ENCODE measurements at regions not wholly inside any gene's neighbourhood (a gene's known extent, or its start where the extent isn't known, plus 50 kb on each side); places are given as distances from the start of the nearest gene placed in this dataset.

DNA sequence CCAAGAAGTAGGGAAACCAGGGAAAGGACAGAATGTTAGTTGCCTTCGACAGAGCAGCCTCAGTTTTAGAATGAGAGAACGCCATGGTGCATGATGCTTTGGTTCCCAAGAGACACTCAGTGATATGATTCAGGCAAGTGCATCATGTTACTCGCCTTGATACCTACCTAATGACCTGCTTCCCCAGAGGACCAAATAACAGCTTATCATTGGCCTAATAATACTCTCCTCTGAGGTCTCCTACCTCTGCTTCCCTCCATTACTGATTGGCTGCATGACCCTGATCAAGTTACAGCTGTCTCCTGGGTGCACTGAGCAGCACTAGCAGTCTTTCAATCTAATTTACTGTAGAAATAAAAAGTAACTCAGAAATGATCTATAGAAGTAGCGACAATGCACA, 979.7 kb upstream of the FAT3 start:
- WGBS, 2 donors, result 79 to 81% methylated on average over 4 of the region's 4 CpGs
- Histone ChIP-seq H3K4me1 (ENCODE audit: control insufficient read depth in 2 of 2, insufficient read depth in 2 of 2, low read length in 1 of 2) (no peaks in the 10 kb centered on the region), H3K27ac (ENCODE audit: low read depth in 2 of 2, low read length in 1 of 2) (no peak overlapping the region), H3K36me3 (ENCODE audit: control insufficient read depth in 2 of 2, insufficient read depth in 2 of 2, low read length in 1 of 2) (no peaks in the 10 kb centered on the region), H3K9me3 (ENCODE audit: control insufficient read depth in 2 of 2, insufficient read depth in 1 of 2, low read depth in 1 of 2, low read length in 1 of 2) (no peaks in the 10 kb centered on the region), H3K27me3 (ENCODE audit: control insufficient read depth in 1 of 2, insufficient read depth in 2 of 2, low read length in 2 of 2) (no peaks in the 10 kb centered on the region), H3K4me3 (ENCODE audit: low read depth in 1 of 2, low read length in 2 of 2) (no peak overlapping the region)

GRCh38 chr11:91243630-91244029, 981.0 kb upstream of the FAT3 start:
- Histone ChIP-seq H3K4me3 (ENCODE audit: low read depth in 1 of 2, low read length in 2 of 2) (no peak overlapping the region), H3K27me3 (ENCODE audit: control insufficient read depth in 1 of 2, insufficient read depth in 2 of 2, low read length in 2 of 2) (no peaks in the 10 kb centered on the region), H3K27ac (ENCODE audit: low read depth in 2 of 2, low read length in 1 of 2) (no peak overlapping the region), H3K4me1 (ENCODE audit: control insufficient read depth in 2 of 2, insufficient read depth in 2 of 2, low read length in 1 of 2) (no peaks in the 10 kb centered on the region), H3K9me3 (ENCODE audit: control insufficient read depth in 2 of 2, insufficient read depth in 1 of 2, low read depth in 1 of 2, low read length in 1 of 2) (no peaks in the 10 kb centered on the region), H3K36me3 (ENCODE audit: control insufficient read depth in 2 of 2, insufficient read depth in 2 of 2, low read length in 1 of 2) (no peaks in the 10 kb centered on the region)
- WGBS, 2 donors, result 74 to 83% methylated on average over 2 of the region's 2 CpGs

GRCh38 chr11:91243051-91243450, 981.6 kb upstream of the FAT3 start:
- no peak overlapping the region for H3K27ac ChIP-seq (ENCODE audit: low read depth in 2 of 2, low read length in 1 of 2)
- no peaks in the 10 kb centered on the region for H3K4me1 ChIP-seq (ENCODE audit: control insufficient read depth in 2 of 2, insufficient read depth in 2 of 2, low read length in 1 of 2)
- 57 to 63% methylated on average over 3 of the region's 3 CpGs for WGBS, 2 donors
- H3K4me3 ChIP-seq (ENCODE audit: low read depth in 1 of 2, low read length in 2 of 2), result no peak overlapping the region
- no peaks in the 10 kb centered on the region for H3K36me3 ChIP-seq (ENCODE audit: control insufficient read depth in 2 of 2, insufficient read depth in 2 of 2, low read length in 1 of 2)
- no peaks in the 10 kb centered on the region for H3K9me3 ChIP-seq (ENCODE audit: control insufficient read depth in 2 of 2, insufficient read depth in 1 of 2, low read depth in 1 of 2, low read length in 1 of 2)
- no peaks in the 10 kb centered on the region for H3K27me3 ChIP-seq (ENCODE audit: control insufficient read depth in 1 of 2, insufficient read depth in 2 of 2, low read length in 2 of 2)

DNA sequence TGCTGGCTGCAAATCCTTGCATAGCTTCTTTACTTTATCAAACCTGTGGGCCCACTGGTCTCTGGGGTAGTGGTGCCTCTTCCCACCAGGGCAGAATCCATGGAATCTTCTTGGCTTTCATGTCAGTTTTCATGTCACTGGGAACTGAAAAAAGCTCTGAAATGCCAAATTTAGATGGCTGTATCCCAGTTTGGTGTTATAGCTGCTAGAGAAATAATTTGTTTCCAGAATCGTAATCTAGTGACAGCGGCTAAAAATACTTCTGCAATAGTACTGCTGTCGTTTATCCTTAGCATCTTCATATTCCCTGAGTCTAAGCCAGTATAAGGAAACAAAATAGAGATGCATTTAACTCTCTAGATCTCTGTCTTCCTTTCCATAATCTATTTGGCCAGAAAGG, 983.4 kb upstream of the FAT3 start:
- Histone ChIP-seq H3K27me3 (ENCODE audit: control insufficient read depth in 1 of 2, insufficient read depth in 2 of 2, low read length in 2 of 2) (no peaks in the 10 kb centered on the region), H3K27ac (ENCODE audit: low read depth in 2 of 2, low read length in 1 of 2) (no peak overlapping the region), H3K36me3 (ENCODE audit: control insufficient read depth in 2 of 2, insufficient read depth in 2 of 2, low read length in 1 of 2) (no peaks in the 10 kb centered on the region), H3K4me3 (ENCODE audit: low read depth in 1 of 2, low read length in 2 of 2) (no peak overlapping the region), H3K9me3 (ENCODE audit: control insufficient read depth in 2 of 2, insufficient read depth in 1 of 2, low read depth in 1 of 2, low read length in 1 of 2) (peaks cover 0 to 2% of the 10 kb centered on the region in 2 donors), H3K4me1 (ENCODE audit: control insufficient read depth in 2 of 2, insufficient read depth in 2 of 2, low read length in 1 of 2) (no peaks in the 10 kb centered on the region)
- 73 to 79% methylated on average over 3 of the region's 3 CpGs for WGBS, 2 donors

- Histone ChIP-seq H3K27me3 (ENCODE audit: control insufficient read depth in 1 of 2, insufficient read depth in 2 of 2, low read length in 2 of 2) (no peaks in the 10 kb centered on the region), H3K9me3 (ENCODE audit: control insufficient read depth in 2 of 2, insufficient read depth in 1 of 2, low read depth in 1 of 2, low read length in 1 of 2) (peaks cover 0 to 2% of the 10 kb centered on the region in 2 donors), H3K4me1 (ENCODE audit: control insufficient read depth in 2 of 2, insufficient read depth in 2 of 2, low read length in 1 of 2) (no peaks in the 10 kb centered on the region), H3K27ac (ENCODE audit: low read depth in 2 of 2, low read length in 1 of 2) (no peak overlapping the region), H3K4me3 (ENCODE audit: low read depth in 1 of 2, low read length in 2 of 2) (no peak overlapping the region), H3K36me3 (ENCODE audit: control insufficient read depth in 2 of 2, insufficient read depth in 2 of 2, low read length in 1 of 2) (no peaks in the 10 kb centered on the region)
- WGBS, 2 donors, result 51 to 55% methylated on average over 2 of the region's 2 CpGs
Observed at GRCh38 chr11:91239359-91239758, 985.3 kb upstream of the FAT3 start.

- Histone ChIP-seq H3K36me3 (ENCODE audit: control insufficient read depth in 2 of 2, insufficient read depth in 2 of 2, low read length in 1 of 2) (no peaks in the 10 kb centered on the region), H3K27me3 (ENCODE audit: control insufficient read depth in 1 of 2, insufficient read depth in 2 of 2, low read length in 2 of 2) (no peaks in the 10 kb centered on the region), H3K27ac (ENCODE audit: low read depth in 2 of 2, low read length in 1 of 2) (no peak overlapping the region), H3K4me3 (ENCODE audit: low read depth in 1 of 2, low read length in 2 of 2) (no peak overlapping the region), H3K9me3 (ENCODE audit: control insufficient read depth in 2 of 2, insufficient read depth in 1 of 2, low read depth in 1 of 2, low read length in 1 of 2) (no peaks in the 10 kb centered on the region), H3K4me1 (ENCODE audit: control insufficient read depth in 2 of 2, insufficient read depth in 2 of 2, low read length in 1 of 2) (no peaks in the 10 kb centered on the region)
- WGBS, 2 donors, result 56 to 60% methylated on average over 4 of the region's 4 CpGs
Observed at GRCh38 chr11:91231226-91231625, 993.4 kb upstream of the FAT3 start.

GRCh38 chr11:91230647-91231046, 994.0 kb upstream of the FAT3 start:
- Histone ChIP-seq H3K9me3 (ENCODE audit: control insufficient read depth in 2 of 2, insufficient read depth in 1 of 2, low read depth in 1 of 2, low read length in 1 of 2) (no peaks in the 10 kb centered on the region), H3K27ac (ENCODE audit: low read depth in 2 of 2, low read length in 1 of 2) (no peak overlapping the region), H3K4me1 (ENCODE audit: control insufficient read depth in 2 of 2, insufficient read depth in 2 of 2, low read length in 1 of 2) (no peaks in the 10 kb centered on the region), H3K36me3 (ENCODE audit: control insufficient read depth in 2 of 2, insufficient read depth in 2 of 2, low read length in 1 of 2) (no peaks in the 10 kb centered on the region), H3K27me3 (ENCODE audit: control insufficient read depth in 1 of 2, insufficient read depth in 2 of 2, low read length in 2 of 2) (no peaks in the 10 kb centered on the region), H3K4me3 (ENCODE audit: low read depth in 1 of 2, low read length in 2 of 2) (no peak overlapping the region)

- no peaks in the 10 kb centered on the region for H3K27me3 ChIP-seq (ENCODE audit: control insufficient read depth in 1 of 2, insufficient read depth in 2 of 2, low read length in 2 of 2)
- H3K4me3 ChIP-seq (ENCODE audit: low read depth in 1 of 2, low read length in 2 of 2), result no peak overlapping the region
- H3K36me3 ChIP-seq (ENCODE audit: control insufficient read depth in 2 of 2, insufficient read depth in 2 of 2, low read length in 1 of 2), result no peaks in the 10 kb centered on the region
- no peak overlapping the region for H3K27ac ChIP-seq (ENCODE audit: low read depth in 2 of 2, low read length in 1 of 2)
- H3K4me1 ChIP-seq (ENCODE audit: control insufficient read depth in 2 of 2, insufficient read depth in 2 of 2, low read length in 1 of 2), result no peaks in the 10 kb centered on the region
- 14 to 36% methylated on average over 1 of the region's 1 CpG for WGBS, 2 donors
- H3K9me3 ChIP-seq (ENCODE audit: control insufficient read depth in 2 of 2, insufficient read depth in 1 of 2, low read depth in 1 of 2, low read length in 1 of 2), result no peaks in the 10 kb centered on the region
Observed at GRCh38 chr11:91222830-91223229, 1000.0 kb upstream of the CHORDC1 start.

GRCh38 chr11:91220476-91221202, 997.8 kb upstream of the CHORDC1 start:
- Histone ChIP-seq H3K36me3 (ENCODE audit: control insufficient read depth in 2 of 2, insufficient read depth in 2 of 2, low read length in 1 of 2) (no peaks in the 10 kb centered on the region), H3K4me1 (ENCODE audit: control insufficient read depth in 2 of 2, insufficient read depth in 2 of 2, low read length in 1 of 2) (no peaks in the 10 kb centered on the region), H3K4me3 (ENCODE audit: low read depth in 1 of 2, low read length in 2 of 2) (no peak overlapping the region), H3K9me3 (ENCODE audit: control insufficient read depth in 2 of 2, insufficient read depth in 1 of 2, low read depth in 1 of 2, low read length in 1 of 2) (peaks cover 0 to 2% of the 10 kb centered on the region in 2 donors), H3K27ac (ENCODE audit: low read depth in 2 of 2, low read length in 1 of 2) (no peak overlapping the region), H3K27me3 (ENCODE audit: control insufficient read depth in 1 of 2, insufficient read depth in 2 of 2, low read length in 2 of 2) (no peaks in the 10 kb centered on the region)
- 1 to 3% methylated on average over 1 of the region's 1 CpG for WGBS, 2 donors

- 14 to 32% methylated on average over 1 of the region's 1 CpG for WGBS, 2 donors
- H3K4me3 ChIP-seq (ENCODE audit: low read depth in 1 of 2, low read length in 2 of 2), result no peak overlapping the region
- H3K36me3 ChIP-seq (ENCODE audit: control insufficient read depth in 2 of 2, insufficient read depth in 2 of 2, low read length in 1 of 2), result no peaks in the 10 kb centered on the region
- no peak overlapping the region for H3K27ac ChIP-seq (ENCODE audit: low read depth in 2 of 2, low read length in 1 of 2)
- H3K9me3 ChIP-seq (ENCODE audit: control insufficient read depth in 2 of 2, insufficient read depth in 1 of 2, low read depth in 1 of 2, low read length in 1 of 2), result peaks cover 0 to 2% of the 10 kb centered on the region in 2 donors
- no peaks in the 10 kb centered on the region for H3K4me1 ChIP-seq (ENCODE audit: control insufficient read depth in 2 of 2, insufficient read depth in 2 of 2, low read length in 1 of 2)
- H3K27me3 ChIP-seq (ENCODE audit: control insufficient read depth in 1 of 2, insufficient read depth in 2 of 2, low read length in 2 of 2), result no peaks in the 10 kb centered on the region
Observed at GRCh38 chr11:91219535-91219934, 996.7 kb upstream of the CHORDC1 start.

Data from esophagus (tissue), 2 donors.